ENCODE measurements at regions not wholly inside any gene's neighbourhood (a gene's known extent, or its start where the extent isn't known, plus 50 kb on each side); places are given as distances from the start of the nearest gene placed in this dataset.

DNA sequence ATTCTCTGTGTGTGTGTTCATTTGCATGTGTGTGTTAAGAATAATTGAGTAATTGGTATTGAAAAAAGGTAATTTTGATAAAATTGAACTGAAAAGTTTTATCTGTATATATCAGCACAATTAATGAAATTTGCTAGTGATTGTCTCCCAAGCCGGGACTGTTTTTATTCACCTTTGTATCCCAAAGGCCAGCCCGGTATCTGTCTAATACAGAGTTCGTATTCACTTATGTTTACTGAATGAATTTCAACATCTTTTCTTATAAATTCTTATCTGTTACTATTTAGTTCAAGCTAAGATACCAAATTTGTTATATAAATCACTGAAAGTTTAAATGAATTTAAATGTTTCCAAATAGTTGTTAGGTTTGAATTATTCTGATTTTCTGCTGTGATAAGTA is 394.0 kb upstream of the NAALADL2 start:
- TF ChIP-seq CTCF (optimal IDR thresholded peaks at IDR 0.05 in 1 of 3, IDR thresholded peaks at IDR 0.05 in 1 of 3, conservative IDR thresholded peaks at IDR 0.05 in 1 of 3; ENCODE audit: extremely low read depth in 1 of 3, insufficient read depth in 2 of 3, low read length in 3 of 3) (no peak), EZH2 (IDR thresholded peaks at IDR 0.05; ENCODE audit: low read length) (no peak)

Measured in keratinocyte (primary cell).